Left lung (tissue), 4 donors: ENCODE measurements at regions not wholly inside any gene's neighbourhood (a gene's known extent, or its start where the extent isn't known, plus 50 kb on each side); places are given as distances from the start of the nearest gene placed in this dataset.
A peak's percentile ranks its signal among the peaks of the same experiment; 100 is the strongest.

Experiments used
- ATAC-seq: fragments of 200-7000 bp; cut with Tn5 transposase; one replicate; pipeline ENCODE4 v1.9.1; 2020; ENCODE audit warnings: moderate library complexity
- DNase-seq, 4 donors: peaks; one replicate each; pipeline ENCODE4 v3.0.0-alpha.2; 2013 to 2020
- H3K27ac ChIP-seq, 2 donors: fragments of 200-600 bp; sonication (generic) in 1 of 2; one replicate each; pipeline versions ENCODE4 v1.5.0 to v1.8.0; 2020 to 2021
- H3K27me3 ChIP-seq, 2 donors: fragments of 200-600 bp; sonication (generic) in 1 of 2; one replicate each; pipeline versions ENCODE4 v1.5.0 to v1.8.0; 2020 to 2021
- H3K36me3 ChIP-seq, 2 donors: fragments of 200-600 bp; sonication (generic) in 1 of 2; one replicate each; pipeline versions ENCODE4 v1.5.0 to v1.8.0; 2020 to 2021
- H3K4me1 ChIP-seq, 2 donors: fragments of 200-600 bp; one replicate each; pipeline ENCODE4 v1.8.0; 2021
- H3K4me3 ChIP-seq, 2 donors: fragments of 200-600 bp; sonication (generic) in 1 of 2; one replicate each; pipeline versions ENCODE4 v1.5.0 to v1.8.0; 2020 to 2021; ENCODE audit warnings: mild to moderate bottlenecking in 1 of 2
- H3K9me3 ChIP-seq, 2 donors: fragments of 200-600 bp; sonication (generic) in 1 of 2; one replicate each; pipeline versions ENCODE4 v1.5.0 to v1.8.0; 2020 to 2021
- intact Hi-C, 2 donors: fragments of 100-400 bp; cut with DNase I; formaldehyde crosslinking; loops; one replicate each; pipeline versions ENCODE4 v1.11.2 to v1.14.2; 2022
- TF ChIP-seq, protein P1 (sequence below), 2 donors: fragments of 200-600 bp; sonication (generic) in 1 of 2; IDR thresholded peaks; one replicate each; pipeline versions ENCODE4 v1.5.0 to v1.8.0; 2021; ENCODE audit warnings: antibody characterized with exemption in 2 of 2
- donor health status: DM: no; HTN: yes; CAD: no.
- donor health status: DM: no; HTN: no; CAD: no.

- H3K4me1 ChIP-seq, result no peaks in the 10 kb centered on the region
- TF ChIP-seq, protein P1, sequence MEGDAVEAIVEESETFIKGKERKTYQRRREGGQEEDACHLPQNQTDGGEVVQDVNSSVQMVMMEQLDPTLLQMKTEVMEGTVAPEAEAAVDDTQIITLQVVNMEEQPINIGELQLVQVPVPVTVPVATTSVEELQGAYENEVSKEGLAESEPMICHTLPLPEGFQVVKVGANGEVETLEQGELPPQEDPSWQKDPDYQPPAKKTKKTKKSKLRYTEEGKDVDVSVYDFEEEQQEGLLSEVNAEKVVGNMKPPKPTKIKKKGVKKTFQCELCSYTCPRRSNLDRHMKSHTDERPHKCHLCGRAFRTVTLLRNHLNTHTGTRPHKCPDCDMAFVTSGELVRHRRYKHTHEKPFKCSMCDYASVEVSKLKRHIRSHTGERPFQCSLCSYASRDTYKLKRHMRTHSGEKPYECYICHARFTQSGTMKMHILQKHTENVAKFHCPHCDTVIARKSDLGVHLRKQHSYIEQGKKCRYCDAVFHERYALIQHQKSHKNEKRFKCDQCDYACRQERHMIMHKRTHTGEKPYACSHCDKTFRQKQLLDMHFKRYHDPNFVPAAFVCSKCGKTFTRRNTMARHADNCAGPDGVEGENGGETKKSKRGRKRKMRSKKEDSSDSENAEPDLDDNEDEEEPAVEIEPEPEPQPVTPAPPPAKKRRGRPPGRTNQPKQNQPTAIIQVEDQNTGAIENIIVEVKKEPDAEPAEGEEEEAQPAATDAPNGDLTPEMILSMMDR (IDR thresholded peaks at IDR 0.05), result no peak
- peaks cover 0 to 13% of the 10 kb centered on the region in 2 donors for H3K9me3 ChIP-seq
- H3K27me3 ChIP-seq, result no peaks in the 10 kb centered on the region
- H3K36me3 ChIP-seq, result no peaks in the 10 kb centered on the region
- DNase-seq, result peak in 3 of 4 donors; percentile 69 to 76 (median 70)
- peak overlapping the region; percentile 18 to 25 for H3K4me3 ChIP-seq
- peak overlapping the region; percentile 60 to 77 for H3K27ac ChIP-seq
- ATAC-seq, result peak; percentile 78
- intact Hi-C loops, result no loop called here
Observed at GRCh38 chr21:16535102-16535422, 805.3 kb downstream of the USP25 start.

DNA sequence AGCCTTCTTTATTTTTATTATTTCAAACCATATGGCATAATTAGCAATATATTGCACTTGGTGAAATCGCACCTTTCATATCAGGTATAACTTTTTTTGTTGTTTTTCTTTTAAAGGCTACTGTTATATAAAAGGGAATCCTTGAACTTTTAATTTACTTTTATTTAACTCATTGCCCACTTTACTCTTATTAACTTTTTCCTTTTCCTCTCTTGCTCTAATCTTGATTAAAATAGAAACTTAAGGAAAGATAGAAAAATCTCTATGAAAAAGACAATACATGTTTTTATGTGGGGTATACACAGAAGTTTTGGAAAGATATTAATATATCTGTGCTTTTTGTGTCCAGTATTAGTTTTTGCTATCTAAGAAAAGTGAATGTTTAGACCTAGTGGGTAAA, 805.8 kb downstream of the USP25 start:
- Histone ChIP-seq H3K27ac (peak overlapping the region; percentile 60 to 77), H3K4me1 (no peaks in the 10 kb centered on the region), H3K4me3 (peak overlapping the region; percentile 18 to 25), H3K27me3 (no peaks in the 10 kb centered on the region), H3K36me3 (no peaks in the 10 kb centered on the region), H3K9me3 (peaks cover 0 to 12% of the 10 kb centered on the region in 2 donors)
- DNase-seq (no peak), ATAC-seq (no peak)
- TF ChIP-seq, protein P1 (IDR thresholded peaks at IDR 0.05), result no peak
- intact Hi-C loops, result no loop called here

DNA sequence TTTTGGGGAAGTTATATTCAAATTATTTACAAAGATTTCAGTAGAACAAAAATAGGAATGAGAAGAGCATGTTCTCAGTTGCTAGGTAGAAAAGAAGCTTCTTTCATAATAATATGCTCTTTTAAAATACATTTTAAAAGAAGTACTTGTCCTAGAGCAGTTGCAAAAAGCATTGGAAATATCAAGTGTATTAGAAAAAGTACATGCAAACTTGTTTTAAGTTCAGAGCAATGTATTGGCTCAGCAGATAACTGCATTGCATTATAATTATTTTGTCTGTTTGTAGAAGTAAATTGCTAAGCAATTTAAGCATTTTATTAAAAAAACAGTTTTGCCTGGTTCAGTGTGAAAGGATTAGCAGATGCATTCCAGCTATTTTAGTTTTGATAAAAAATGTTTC, 806.4 kb downstream of the USP25 start:
- no peak for DNase-seq
- no peak for ATAC-seq
- H3K4me3 ChIP-seq, result peak overlapping the region; percentile 18 to 21
- no peaks in the 10 kb centered on the region for H3K4me1 ChIP-seq
- no peaks in the 10 kb centered on the region for H3K36me3 ChIP-seq
- H3K27me3 ChIP-seq, result no peaks in the 10 kb centered on the region
- intact Hi-C loops, result no loop called here
- peak overlapping the region; percentile 71 to 77 for H3K27ac ChIP-seq
- TF ChIP-seq, protein P1 (IDR thresholded peaks at IDR 0.05), result no peak
- peaks cover 0 to 7% of the 10 kb centered on the region in 2 donors for H3K9me3 ChIP-seq

GRCh38 chr21:16536643-16537434, 807.1 kb downstream of the USP25 start:
- TF ChIP-seq, protein P1 (IDR thresholded peaks at IDR 0.05), result no peak
- DNase-seq (peak in 1 of 4 donors; percentile 37), ATAC-seq (no peak)
- no peaks in the 10 kb centered on the region for H3K4me1 ChIP-seq
- H3K36me3 ChIP-seq, result no peaks in the 10 kb centered on the region
- peak overlapping the region; percentile 18 to 21 for H3K4me3 ChIP-seq
- intact Hi-C loops, result no loop called here
- peaks cover 0 to 2% of the 10 kb centered on the region in 2 donors for H3K9me3 ChIP-seq
- peak overlapping the region; percentile 71 to 77 for H3K27ac ChIP-seq
- H3K27me3 ChIP-seq, result no peaks in the 10 kb centered on the region

- TF ChIP-seq, protein P1 (IDR thresholded peaks at IDR 0.05), result no peak
- Histone ChIP-seq H3K36me3 (no peaks in the 10 kb centered on the region), H3K4me1 (no peaks in the 10 kb centered on the region), H3K27ac (peak overlapping the region; percentile 71 to 77), H3K4me3 (peak overlapping the region; percentile 9 to 21), H3K9me3 (no peaks in the 10 kb centered on the region), H3K27me3 (no peaks in the 10 kb centered on the region)
- ATAC-seq (no peak), DNase-seq (no peak)
- intact Hi-C loops, result no loop called here
Observed at GRCh38 chr21:16537501-16537900, 807.7 kb downstream of the USP25 start.
